ENCODE measurements at regions not wholly inside any gene's neighbourhood (a gene's known extent, or its start where the extent isn't known, plus 50 kb on each side); places are given as distances from the start of the nearest gene placed in this dataset.

DNA sequence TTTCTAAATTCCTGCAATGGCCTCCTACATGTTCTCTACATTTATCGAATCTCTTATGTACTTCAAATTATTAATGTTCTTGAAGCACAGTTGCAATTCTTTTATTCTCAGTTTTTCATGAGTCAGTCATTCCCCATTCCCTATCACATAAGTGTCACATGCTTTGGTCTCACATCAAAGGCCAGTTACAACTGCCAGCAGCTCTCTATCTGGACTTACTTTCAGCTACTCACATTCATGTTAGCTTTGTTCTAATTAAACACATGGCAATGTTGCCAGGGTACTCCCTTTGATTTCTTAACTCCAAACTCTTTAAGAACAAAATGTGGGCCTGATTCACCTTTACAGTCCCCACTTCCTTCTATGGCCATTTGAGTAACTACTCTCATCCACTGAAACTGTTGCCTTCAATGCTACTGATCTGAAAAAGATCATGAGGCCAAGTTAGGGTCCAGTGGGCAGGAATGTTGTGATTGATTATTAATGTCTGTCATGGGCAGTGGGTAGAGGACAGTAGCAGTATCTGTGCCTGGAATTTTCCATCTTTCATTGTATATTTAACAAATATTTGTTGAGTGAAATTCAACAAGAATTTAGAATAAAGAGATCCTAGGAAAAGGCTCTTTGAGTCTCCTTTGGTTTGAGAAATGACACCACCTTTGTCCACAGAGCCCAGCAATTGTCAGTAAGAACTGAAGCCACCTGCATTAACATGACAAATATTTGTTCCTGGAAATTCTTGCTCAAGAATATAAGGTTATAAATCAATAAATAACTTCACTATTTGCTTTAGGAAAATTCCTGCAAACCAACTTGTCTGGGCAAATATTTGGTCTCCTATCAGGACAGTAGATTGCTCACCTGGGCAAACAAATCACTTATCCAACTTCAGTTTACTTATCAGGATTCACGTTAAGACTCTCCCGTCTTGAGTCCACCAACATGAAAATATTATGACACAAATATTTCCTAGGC, 153.6 kb upstream of the SAMSN1 start:
- H4K20me1 ChIP-seq (ENCODE audit: control insufficient read depth, insufficient read depth, insufficient read length) = no peaks in the 10 kb centered on the region
- H2BK12ac ChIP-seq (ENCODE audit: insufficient read length, low read depth, low read length) = no peak overlapping the region
- H3K14ac ChIP-seq (ENCODE audit: insufficient read depth, low read length) = no peak overlapping the region
- no peak for DNase-seq
- H2AK5ac ChIP-seq (ENCODE audit: insufficient read length, low read length) = no peak overlapping the region
- H2AFZ ChIP-seq (ENCODE audit: low read length) = no peak overlapping the region
- no peak overlapping the region for H3K4ac ChIP-seq (ENCODE audit: low read depth, low read length)
- H4K91ac ChIP-seq (ENCODE audit: insufficient read length, low read depth, low read length) = no peak overlapping the region
- no peak overlapping the region for H3T11ph ChIP-seq (ENCODE audit: low read length)
- H3K27ac Mint-ChIP-seq = no peak overlapping the region
- H3K27me3 Mint-ChIP-seq (ENCODE audit: low read depth) = no peaks in the 10 kb centered on the region
- no peaks in the 10 kb centered on the region for H3K79me1 ChIP-seq (ENCODE audit: insufficient read depth, low read depth, low read length, poor library complexity, severe bottlenecking)
- H3K4me1 Mint-ChIP-seq = peaks cover 0 to 6% of the 10 kb centered on the region in 2 experiments; a peak in 1 of 4 replicates
- no peak overlapping the region for H2BK20ac ChIP-seq (ENCODE audit: low read depth, low read length, poor library complexity, severe bottlenecking)
- no peak overlapping the region for H4K5ac ChIP-seq (ENCODE audit: insufficient read length, low read depth, low read length)
- no peak overlapping the region for H3K56ac ChIP-seq (ENCODE audit: insufficient read length, low read depth, low read length)
- TF ChIP-seq, protein P1, sequence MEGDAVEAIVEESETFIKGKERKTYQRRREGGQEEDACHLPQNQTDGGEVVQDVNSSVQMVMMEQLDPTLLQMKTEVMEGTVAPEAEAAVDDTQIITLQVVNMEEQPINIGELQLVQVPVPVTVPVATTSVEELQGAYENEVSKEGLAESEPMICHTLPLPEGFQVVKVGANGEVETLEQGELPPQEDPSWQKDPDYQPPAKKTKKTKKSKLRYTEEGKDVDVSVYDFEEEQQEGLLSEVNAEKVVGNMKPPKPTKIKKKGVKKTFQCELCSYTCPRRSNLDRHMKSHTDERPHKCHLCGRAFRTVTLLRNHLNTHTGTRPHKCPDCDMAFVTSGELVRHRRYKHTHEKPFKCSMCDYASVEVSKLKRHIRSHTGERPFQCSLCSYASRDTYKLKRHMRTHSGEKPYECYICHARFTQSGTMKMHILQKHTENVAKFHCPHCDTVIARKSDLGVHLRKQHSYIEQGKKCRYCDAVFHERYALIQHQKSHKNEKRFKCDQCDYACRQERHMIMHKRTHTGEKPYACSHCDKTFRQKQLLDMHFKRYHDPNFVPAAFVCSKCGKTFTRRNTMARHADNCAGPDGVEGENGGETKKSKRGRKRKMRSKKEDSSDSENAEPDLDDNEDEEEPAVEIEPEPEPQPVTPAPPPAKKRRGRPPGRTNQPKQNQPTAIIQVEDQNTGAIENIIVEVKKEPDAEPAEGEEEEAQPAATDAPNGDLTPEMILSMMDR (conservative IDR thresholded peaks at IDR 0.05) = no peak
- H2BK15ac ChIP-seq (ENCODE audit: low read depth, low read length) = no peak overlapping the region
- H3K23me2 ChIP-seq (ENCODE audit: insufficient read length, low read depth, low read length, poor library complexity, severe bottlenecking) = no peaks in the 10 kb centered on the region
- H3K4me3 Mint-ChIP-seq = no peak overlapping the region
- H3K4me1 ChIP-seq (ENCODE audit: insufficient read depth, low read length) = no peaks in the 10 kb centered on the region; the same call in 1 of the 2 replicates
- no peaks in the 10 kb centered on the region for H3K27me3 ChIP-seq (ENCODE audit: insufficient read depth, low read length)
- H3K9ac ChIP-seq (ENCODE audit: extremely low read depth, insufficient read length, low read length) = no peak overlapping the region
- H3K23ac ChIP-seq (ENCODE audit: insufficient read length, low read depth, low read length) = no peak overlapping the region
- H3K9me3 ChIP-seq (ENCODE audit: control insufficient read depth, low read depth, low read length) = no peaks in the 10 kb centered on the region
- H3K9me3 Mint-ChIP-seq = no peaks in the 10 kb centered on the region
- no peak overlapping the region for H4K8ac ChIP-seq (replicated peaks; ENCODE audit: insufficient read length, low read depth, low read length)
- H2BK5ac ChIP-seq (ENCODE audit: insufficient read length, low read length) = no peak overlapping the region
- WGBS (ENCODE audit: extremely low coverage, insufficient read length, low lambda C conversion rate) = no CpG with 5 or more reads among the region's 3 CpGs
- no peaks in the 10 kb centered on the region for H3K36me3 Mint-ChIP-seq (ENCODE audit: insufficient read depth in 1 of 3, low read depth in 3 of 3)
- H3K79me2 ChIP-seq (ENCODE audit: insufficient read depth, low read length) = no peaks in the 10 kb centered on the region
- H3K27ac ChIP-seq (ENCODE audit: insufficient read length, low read depth, low read length) = no peak overlapping the region
- H3K18ac ChIP-seq (ENCODE audit: insufficient read length, low read depth, low read length) = no peak overlapping the region
- H3K4me2 ChIP-seq (ENCODE audit: insufficient read depth, insufficient read length, low read length) = no peak overlapping the region
- H2BK120ac ChIP-seq (ENCODE audit: low read depth, low read length, poor library complexity, severe bottlenecking) = no peak overlapping the region

All from H9 (cell line).